ENCODE measurements at regions not wholly inside any gene's neighbourhood (a gene's known extent, or its start where the extent isn't known, plus 50 kb on each side); places are given as distances from the start of the nearest gene placed in this dataset.
A peak's percentile ranks its signal among the peaks of the same experiment; 100 is the strongest.

DNA sequence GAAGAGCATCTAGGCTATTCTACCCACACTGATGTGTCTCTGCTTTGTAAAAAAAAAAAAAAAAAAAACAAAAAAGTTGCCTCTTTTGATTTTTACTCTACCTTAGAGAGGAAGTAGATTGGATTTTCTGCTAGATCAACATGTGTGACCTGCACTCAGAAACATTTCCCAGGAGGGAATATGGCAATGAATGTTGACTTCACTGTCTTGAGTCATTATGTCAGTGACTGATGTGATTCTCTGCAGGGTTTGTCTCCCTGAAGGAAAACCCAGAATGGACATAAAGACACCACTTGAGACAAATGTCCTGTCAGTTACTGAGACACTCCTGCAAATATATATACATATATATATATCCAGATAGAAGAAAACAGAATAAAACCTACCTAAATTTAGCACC, 370.3 kb downstream of the BMPER start:
- DNase-seq (ENCODE audit: low spot score), result no peak

DNA sequence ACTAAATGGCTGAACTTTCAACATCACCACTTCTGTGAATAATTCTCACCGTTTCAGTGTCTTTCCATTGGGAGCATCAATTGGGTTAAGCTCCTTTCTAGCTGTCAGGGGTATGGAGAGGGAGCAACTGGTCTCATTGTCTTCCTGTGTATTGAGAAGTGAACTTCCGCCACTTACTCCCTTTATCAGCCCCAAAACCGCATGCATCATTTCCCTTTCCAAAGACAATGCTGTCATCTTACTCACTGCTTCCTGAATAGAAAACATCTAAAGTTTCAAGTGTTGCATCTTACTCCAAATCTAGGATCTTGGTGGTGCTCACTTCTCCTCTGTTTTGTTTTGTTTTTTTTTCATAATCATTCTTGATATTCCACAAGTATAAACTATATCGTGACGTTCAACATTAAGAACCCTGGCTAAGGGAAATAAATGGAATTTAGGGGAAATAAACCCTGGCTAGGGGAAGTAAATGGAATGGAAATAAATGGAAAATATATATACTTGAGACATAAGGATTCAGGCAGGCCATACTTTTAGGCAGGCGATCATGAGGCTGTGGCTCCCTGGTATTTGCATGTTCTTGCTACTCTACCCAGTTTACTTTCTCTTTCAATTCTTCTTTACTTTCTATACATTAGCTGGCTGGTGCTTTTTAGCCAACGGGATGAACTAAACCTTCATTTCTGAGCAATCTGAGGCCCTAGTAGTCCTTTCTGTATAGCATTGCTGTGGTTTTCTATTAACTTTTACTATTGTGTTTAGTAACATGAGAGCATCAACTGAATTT, 371.9 kb downstream of the BMPER start:
- DNase-seq (ENCODE audit: low spot score), result no peak

DNA sequence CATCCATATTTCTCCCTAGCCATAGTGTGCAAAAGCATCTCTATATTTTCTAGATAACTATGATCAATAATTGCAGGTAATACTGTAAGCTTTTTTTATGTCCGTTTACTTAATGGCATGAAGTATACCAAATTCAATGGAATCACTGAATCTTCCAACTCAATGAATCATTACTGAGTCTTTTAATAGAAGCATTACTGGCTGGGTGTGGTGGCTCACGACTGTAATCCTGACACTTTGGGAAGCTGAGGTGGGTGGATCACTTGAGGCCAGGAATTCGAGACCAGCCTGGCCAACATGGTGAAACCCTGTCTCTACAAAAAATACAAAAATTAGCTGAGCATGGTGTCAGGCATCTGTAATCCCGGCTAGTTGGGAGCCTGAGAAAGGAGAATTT, 372.5 kb downstream of the BMPER start:
- no peak for DNase-seq (ENCODE audit: low spot score)

DNA sequence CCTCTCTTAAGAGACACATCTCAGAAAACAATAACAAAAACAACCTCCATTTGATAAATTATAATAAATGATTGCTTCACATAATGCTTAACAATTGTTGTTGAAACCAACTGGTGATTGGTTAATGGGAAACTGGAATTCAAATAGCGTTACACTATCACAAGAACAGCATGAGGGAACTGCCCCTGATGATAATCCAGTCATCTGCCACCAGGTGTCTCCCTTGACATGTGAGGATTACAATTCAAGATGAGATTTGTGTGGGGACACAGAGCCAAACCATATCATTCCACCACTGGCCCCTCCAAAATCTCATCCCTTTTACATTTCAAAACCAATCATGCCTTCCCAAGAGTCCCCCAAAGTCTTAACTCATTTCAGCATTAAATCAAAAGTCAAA, 375.9 kb downstream of the BMPER start:
- DNase-seq (ENCODE audit: low spot score), result no peak

DNA sequence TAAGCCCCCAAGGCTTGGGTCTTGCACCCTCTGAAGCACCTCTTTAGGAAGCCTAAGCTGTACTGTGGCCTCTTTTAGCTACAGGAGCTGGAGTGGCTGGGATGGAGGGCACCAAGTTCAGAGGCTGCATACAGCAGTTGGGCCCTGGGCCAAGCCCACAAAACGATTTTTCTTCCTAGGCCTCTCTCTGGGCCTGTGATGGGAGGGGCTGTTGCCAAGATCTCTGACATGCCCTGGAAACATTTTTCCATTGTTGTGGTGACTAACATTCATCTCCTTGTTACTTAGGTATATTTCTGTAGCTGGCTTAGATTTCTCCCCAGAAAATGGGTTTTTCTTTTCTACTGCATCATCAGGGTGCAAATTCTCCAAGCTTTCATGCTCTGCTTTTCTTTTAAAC, 375.7 kb upstream of the NPSR1 start:
- DNase-seq (ENCODE audit: low spot score), result no peak

DNA sequence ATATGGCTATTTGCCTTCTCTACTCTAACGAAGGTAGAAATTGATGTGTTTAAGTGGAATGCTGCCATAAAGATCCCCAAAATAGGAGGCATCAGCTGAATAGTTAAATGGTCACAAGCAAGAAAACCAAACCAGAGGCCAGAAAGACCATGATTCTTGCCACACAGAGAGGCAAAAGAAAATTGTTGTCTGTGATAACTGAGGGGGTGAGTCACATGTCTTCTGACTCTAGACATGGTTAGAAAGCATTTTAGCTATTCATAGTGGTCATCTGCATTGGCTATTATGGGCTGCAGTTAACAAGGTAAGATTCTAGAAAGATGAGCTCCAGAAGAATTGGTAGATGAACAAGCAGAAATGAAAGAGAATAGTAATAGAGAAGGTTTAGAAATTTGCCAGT, 361.4 kb upstream of the NPSR1 start:
- no peak for DNase-seq (ENCODE audit: low spot score)

DNA sequence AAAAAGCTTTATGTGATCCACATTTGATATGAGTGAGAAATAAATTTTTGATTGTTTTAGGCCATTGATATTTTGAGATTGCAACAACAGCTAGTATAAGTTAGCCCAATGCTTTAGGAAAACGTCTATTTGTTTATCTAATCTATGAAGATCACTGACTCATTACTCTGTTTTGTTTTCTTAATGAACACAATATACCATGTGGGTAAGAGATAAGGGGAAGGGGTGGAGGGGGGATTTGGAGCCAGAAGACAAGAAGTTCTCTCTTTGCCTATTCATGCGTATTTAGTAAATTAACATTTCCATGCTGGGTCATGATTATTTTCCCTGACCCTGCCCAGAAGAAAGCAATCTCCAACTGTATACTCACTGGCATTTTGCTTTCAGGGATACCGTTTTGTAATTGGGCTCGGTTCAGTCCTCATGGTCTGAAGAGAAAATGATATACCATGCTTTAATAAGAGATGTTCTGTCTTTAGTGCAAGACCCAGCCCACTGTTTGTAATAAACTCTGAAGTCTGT, 359.5 kb upstream of the NPSR1 start:
- no peak for DNase-seq (ENCODE audit: low spot score)

DNA sequence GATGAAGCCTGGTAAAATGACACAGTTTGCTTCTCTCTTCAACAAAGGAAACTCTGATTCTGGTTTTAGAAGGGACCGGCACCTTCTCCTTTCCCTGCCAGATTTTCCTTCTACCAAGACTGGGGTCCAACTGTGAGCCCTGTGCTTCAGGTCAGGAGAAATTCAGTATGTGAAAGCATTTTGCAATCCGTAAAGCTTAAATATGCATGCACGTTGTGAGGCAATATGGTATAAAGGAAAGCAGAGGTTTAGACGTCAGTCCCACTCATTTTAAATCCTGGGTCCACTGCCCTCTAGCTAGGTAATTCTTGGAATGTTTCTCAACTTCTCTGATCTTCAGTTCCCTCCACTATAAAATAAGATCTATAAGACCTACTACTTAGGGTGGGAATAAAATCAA, 359.0 kb upstream of the NPSR1 start:
- no peak for DNase-seq (ENCODE audit: low spot score)

DNA sequence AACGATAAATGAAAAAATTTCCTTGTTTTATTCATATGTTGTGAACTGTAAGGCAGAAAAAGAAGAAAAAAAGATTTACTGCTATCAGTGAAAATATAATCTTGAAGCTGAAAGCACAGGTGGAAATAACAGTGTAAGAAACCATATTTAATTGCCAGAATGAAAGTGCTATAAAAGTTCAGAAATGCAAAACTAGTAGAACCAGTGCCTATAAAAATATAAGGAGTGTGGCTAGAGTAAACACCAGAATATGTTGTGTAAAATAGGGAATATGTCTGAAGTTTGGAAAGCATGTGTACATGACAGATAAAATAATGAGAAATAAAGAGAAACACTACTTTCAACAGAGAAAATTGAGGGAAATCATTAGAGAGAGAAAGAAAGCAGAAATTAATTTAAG, 350.5 kb upstream of the NPSR1 start:
- DNase-seq (ENCODE audit: low spot score), result no peak

DNA sequence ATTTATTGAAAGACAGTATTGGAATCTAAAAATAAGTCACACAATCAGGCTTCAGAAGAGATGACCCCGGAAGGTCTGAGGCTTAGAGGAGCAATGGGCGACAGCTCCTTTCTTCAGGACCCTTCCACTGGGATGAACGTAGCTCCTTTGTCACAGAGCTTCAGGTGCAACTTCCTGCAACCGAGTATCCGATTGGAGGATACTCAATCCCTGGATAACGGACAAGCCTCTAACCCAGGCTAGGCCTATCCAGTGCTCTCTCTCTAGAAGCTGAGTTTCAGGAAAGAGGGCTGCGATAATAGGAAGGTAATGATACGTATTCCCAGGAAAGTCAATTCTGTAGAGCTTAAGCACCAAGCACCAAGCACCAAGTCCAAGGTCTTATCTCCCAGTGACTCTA, 349.4 kb upstream of the NPSR1 start:
- no peak for DNase-seq (ENCODE audit: low spot score)

DNA sequence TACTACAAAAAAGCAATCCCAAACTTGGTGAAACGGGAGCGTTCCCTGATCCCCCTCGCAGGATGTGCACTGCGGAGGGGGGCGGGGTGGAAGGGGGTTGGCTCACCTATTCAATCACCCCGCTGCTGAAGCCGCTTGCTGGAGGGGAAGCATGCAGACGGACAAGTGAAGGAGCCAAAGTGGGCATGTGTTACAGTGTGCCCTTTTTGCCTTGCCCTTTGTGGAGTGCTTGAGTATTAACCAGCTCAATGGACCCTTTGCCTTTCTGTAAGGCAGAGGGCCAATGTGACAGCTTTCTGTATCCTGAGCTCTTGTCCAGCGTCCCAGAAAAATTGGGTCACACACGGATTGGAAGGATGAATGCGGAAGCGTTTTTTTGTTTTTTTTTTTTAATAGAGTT, 348.9 kb upstream of the NPSR1 start:
- DNase-seq (ENCODE audit: low spot score), result no peak

DNA sequence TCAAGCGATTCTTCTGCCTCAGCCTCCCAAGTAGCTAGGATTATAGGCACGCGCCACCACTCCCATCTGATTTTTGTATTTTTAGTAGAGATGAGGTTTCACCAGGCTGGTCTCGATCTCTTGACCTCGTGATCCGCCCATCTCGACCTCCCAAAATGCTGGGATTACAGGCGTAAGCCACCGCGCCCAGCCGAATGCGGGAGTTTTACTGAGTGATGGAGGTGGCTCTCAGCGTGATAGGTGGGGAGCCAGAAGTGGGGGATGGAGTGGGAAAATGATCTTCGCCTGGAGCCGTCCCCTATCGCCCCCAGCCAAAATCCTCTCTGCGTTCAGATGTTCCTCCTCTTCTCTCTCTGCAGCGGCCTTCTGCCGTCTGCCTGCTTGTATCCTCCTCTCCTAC, 348.4 kb upstream of the NPSR1 start:
- no peak for DNase-seq (ENCODE audit: low spot score)

DNA sequence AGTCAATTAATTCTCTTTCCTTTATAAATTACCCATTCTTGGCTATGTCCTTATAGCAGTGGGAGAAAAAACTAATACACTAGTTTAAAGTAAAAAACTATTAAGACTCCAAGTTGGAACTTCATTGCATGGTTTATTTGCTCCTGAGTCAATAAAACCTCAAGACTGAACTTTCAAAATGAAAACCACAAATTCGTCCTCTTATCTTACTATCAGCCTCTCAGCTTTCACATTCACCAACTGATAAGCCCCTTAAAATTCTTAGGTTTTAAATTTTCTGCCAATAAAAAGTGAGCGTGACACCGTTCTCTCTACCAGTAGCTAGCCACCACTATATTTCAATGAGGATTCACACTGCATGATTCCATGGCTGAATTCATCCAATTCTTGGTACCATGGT, 346.4 kb upstream of the NPSR1 start:
- DNase-seq (ENCODE audit: low spot score), result no peak

DNA sequence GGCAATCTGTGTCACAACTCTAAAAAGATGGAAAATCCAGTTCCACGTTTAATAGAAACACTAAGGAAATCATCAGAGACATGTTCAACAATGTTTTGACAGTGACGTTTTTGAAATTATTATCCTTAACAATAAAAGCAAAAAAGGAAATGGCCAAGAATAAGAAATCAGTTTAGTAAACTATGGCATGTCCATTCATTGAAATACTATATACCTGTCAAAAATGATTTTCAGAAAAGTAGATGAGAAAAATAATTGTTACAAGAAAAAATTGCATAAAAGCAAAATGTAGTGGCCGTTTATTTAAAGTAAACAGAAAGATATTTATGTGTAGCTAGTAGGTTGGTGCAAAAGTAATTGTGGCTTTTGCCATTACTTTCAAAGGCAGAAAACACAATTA, 345.4 kb upstream of the NPSR1 start:
- DNase-seq (ENCODE audit: low spot score), result no peak

DNA sequence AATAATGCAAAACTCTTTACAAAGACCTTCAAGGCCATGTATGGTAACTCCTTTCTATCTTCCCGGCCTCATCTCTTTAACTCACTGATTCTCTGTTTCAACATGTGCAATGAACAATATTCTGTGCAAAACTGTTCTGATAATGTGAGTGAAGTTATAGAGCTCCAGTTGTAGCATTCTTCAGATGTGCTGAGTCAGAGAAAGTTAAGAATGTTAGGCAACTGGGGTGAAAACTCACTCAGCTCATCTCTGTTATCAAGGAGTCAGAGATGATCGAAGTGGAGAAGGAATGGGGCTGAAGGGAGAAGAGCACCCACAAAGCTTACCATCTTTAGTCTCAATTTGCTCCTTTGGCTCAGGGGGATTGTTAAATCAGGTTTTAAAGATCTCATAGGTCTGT, 344.7 kb upstream of the NPSR1 start:
- DNase-seq (ENCODE audit: low spot score), result no peak

DNA sequence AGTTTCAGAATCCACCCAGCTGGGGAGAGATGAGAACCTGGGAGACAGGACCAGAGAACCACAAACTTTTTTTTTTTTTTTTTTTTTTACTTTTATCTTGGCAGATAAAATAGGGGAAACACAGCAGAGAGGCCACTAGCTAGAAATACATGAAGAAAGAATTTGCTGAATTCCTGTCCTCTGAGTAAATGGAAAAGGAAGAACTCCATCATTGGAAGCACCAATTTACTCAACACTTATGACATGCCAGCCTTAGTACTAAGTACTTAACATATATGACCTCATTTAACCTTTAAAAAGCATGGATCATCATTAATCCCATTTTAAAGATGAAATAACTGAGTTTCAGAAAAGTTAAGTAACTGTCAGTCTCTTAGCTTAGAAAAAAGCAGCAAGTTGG, 343.0 kb upstream of the NPSR1 start:
- DNase-seq (ENCODE audit: low spot score), result no peak

DNA sequence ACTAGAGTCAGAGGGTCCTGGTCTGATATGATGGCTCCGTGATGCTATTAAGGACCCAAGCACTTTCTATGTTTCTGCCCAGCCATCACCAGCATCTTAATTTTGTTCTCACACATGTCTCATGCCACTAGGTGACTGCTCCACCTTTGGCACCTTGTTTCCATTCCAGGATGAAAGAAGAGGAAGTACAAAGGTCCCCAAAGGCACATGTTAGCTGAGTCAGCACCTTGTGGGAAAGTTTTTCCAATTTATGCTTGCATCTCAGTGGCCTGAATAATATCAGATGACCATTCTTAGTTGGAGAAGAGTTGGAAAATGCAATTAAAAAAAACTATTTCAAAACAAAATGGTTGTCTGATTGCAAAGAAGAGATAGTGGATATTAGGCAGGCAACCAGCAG, 341.0 kb upstream of the NPSR1 start:
- no peak for DNase-seq (ENCODE audit: low spot score)

DNA sequence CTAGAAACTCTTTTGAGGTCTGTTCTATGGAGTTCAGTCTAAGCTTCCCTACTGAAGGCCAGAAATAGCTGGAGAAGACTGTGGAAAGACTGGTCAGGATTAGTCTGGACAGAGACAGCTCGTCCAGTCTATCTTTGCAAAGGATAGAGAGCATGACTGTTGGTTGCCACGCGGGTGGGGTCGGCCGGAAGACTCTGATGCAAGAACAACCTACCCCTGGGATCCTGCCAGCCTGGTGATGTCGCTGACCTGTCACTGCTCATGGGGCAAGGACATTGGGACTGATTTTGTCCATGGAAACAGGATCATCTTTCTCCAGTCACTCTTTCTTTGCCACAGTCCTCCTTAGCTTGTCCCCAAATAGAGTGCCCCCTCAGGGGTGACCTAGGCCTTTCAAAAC, 337.6 kb upstream of the NPSR1 start:
- no peak for DNase-seq (ENCODE audit: low spot score)

DNA sequence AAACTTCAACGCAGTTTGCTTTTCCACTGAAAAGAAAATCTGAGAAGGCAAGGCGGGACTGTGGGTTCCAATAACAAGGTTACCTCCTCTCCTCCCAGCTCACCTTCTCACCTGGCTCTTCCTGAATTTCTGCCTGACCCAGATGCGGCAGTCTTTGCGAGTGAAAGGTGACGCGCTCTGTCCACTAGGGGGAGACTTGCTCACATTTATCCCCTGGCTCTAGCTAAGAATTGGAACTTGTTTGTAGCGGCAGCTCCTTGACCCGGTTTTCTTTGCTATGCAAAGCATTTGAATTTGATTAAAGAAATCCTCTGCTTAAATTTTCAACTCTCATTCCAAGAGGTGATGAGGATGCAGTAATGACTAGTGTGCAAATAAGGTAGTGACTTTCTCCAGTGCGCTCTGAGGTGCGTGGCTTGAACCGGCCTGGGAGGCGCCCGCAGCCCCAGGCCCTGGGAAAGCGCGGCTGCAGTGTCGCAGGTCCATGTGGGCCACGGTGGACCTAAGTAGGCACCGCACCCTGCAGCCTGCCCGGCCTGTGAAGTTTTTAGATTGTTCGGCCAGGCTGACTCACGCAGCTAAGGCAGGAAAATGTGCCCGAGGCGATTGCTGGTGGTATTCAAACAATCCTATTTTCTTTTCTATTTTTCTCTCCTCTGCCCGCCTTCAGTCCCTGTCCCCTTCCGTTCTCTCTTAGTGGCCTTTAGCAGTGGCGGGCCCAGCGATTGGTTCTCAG, 336.9 kb upstream of the NPSR1 start:
- peak; percentile 67 for DNase-seq (ENCODE audit: low spot score)

DNA sequence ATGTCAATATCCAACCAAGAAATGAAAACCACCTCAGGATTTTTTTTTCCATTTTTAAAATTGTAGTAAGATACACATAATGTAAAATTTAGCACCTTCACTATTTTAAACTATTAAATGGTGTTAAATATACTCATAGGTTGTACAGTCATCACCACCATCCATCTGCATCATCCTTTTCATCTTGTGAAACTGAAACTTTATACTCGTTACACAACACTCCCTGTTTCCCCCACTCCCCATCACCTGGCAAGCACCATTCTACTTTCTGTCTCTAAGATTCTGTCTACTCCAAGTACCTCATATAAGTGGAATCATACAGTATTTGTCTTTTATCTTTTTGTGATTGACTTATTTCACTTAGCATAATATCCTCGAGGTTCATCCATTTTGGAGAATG, 335.2 kb upstream of the NPSR1 start:
- no peak for DNase-seq (ENCODE audit: low spot score)

DNA sequence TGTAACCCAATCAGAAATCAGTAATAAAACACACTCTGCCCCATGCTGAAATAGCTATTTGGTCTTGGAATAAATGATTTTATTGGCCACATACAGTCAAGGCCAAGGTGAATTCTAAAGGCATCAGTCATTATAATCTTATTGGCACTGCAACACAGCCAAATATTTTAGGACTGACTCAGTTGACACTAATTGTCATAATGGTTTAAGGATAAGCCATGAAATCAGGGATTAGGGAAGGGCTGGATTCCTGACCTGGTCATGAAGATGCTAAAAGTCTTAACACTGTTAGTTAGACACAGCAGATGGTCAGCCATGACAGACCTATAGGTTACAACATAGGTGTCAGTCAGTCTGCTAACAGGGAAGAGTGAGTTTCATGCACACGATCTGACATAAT, 330.3 kb upstream of the NPSR1 start:
- DNase-seq (ENCODE audit: low spot score), result no peak

DNA sequence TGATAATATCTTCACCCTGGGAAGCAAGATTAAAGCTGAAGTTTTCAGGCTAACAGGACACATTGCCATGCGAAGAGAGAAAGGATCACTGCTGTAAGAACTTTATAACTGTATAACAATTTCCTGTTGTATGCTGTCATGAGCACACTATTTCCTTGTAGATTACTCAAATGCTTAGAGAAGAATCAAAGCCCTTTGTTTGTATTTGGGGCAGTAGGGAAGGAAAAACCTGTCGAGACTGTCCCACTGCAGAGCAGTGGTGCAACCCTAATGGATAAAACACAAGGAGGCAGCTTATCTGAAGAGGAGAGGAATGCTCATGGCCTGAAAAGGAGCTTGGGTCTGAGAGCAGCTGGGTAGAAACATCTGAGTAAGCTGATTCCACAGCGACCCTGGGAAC, 327.7 kb upstream of the NPSR1 start:
- DNase-seq (ENCODE audit: low spot score), result no peak

DNA sequence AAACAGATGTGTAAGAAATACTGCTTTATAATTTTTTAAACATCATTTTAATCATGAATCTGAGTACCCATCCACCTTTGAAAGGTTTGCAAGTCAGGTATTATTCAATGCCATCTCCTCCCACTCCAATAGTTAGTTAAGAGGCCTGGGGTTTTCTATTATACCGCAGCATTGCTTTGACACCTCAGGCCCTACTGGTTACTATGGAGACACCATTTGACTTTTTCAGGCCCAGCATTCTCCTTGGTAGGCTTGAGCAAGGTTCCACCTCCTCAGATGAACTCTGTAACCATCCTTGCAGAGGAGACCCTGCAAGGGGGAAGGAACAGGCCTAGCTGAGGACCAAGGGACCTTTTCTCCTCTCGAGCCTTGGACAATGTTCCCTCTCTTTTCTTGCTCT, 326.9 kb upstream of the NPSR1 start:
- no peak for DNase-seq (ENCODE audit: low spot score)

DNA sequence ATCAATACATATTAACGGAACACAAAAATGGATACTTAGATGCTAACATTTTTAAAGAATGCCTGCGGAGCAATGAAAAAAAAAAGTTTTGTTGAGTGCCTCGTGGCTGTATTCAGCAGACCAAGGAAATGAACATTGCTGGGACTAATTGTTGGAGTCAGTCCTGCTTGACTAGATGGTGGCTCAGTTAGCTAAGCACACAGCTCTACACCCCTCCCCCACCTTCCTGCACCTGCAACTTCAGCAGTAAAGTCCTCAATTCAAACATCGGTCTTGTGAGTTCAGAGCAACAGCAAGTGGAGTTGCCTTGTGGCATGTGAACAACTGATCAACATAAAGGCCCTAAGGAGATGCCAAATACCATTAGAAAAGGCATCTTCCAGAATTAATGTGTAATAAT, 326.0 kb upstream of the NPSR1 start:
- DNase-seq (ENCODE audit: low spot score), result no peak

All from mucosa of gallbladder (tissue), 1 donor.